ENCODE measurements at regions not wholly inside any gene's neighbourhood (a gene's known extent, or its start where the extent isn't known, plus 50 kb on each side); places are given as distances from the start of the nearest gene placed in this dataset.
"Not testable (repeated sequence)": the region's sequence is repeated elsewhere in the genome, so short reads cannot be mapped to it uniquely, and the experiment has no call there.

- ChIA-PET POLR2A (no interaction called here), CTCF (no interaction called here)
Measured at GRCh38 chr10:55203874-55204273, 402.8 kb upstream of the PCDH15 start.

GRCh38 chr10:55203319-55203718, 402.3 kb upstream of the PCDH15 start:
- ChIA-PET CTCF (no interaction called here), POLR2A (no interaction called here)

- POLR2A ChIA-PET: no interaction called here
- CTCF ChIA-PET: no interaction called here
Measured at GRCh38 chr10:55200020-55200419, 399.0 kb upstream of the PCDH15 start.

DNA sequence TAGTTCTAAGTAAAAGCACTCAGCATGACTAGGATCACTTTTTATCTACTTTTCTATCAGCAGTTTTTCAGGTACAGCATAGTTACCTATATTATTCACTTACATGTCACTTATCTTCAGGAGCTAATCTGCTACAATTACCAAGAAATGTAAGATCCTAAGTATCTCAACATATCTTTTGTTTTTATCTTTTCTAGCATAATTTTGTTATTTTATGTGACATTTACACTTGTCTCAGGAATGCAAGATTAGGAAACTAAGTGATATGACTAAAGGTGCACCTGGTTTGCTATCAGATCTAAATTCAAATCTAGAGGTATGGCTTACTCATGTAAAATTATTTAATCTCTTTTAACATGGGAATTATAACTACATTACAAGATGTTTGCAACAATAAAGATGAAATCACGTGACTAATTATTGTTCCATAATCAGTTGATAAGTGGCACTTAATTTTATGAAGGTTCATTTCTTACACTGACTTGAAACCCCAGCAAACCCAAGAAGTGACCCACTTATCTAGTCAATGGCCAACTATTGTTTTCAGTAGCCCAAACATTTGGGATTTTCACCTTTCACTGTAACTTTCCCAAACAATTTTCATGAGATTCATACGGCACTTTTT, 390.3 kb upstream of the PCDH15 start:
- POLR2A ChIA-PET: no interaction called here

DNA sequence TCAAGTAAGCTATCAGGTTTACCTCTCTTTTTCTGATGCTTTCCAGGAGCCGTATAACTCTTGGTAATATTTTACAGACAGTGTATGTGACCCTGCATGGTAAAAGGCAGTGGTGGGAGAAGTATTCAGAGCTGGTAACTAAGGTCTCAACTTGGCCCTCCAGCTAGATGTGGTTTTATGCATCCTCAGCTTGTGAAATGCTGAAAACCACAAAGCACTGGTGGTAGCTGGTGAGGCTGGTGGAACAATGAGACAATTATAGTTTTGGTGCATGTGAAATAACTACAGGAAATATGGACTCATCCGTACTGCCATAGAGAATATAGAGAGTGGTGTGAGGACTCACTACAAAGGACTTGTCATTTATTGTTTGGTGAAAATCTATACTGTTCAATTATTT, 383.0 kb upstream of the PCDH15 start:
- ChIA-PET POLR2A (no interaction called here), CTCF (no interaction called here)

More for the DNA sequence above, 390.3 kb upstream of the PCDH15 start:
- CTCF ChIA-PET: no interaction called here

DNA sequence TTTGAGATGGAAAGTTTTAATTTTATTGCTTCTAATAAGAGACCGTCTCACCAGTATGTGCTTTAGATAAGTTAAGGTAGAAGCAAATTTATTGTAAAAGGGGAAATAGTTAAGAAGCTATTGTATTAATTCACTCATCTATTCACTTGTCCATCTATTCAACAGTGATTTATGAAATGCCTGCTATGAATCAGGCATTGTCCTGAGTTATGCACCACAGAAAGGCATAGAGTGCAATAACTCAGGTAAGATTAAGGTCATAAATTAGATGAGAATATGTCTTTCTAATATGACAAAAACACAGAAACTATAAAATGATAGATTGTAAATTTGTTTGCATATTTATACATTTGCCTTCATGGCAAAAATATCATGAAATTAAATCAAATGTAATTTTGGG, 379.3 kb upstream of the PCDH15 start:
- POLR2A ChIA-PET: no interaction called here
- CTCF ChIA-PET: no interaction called here

DNA sequence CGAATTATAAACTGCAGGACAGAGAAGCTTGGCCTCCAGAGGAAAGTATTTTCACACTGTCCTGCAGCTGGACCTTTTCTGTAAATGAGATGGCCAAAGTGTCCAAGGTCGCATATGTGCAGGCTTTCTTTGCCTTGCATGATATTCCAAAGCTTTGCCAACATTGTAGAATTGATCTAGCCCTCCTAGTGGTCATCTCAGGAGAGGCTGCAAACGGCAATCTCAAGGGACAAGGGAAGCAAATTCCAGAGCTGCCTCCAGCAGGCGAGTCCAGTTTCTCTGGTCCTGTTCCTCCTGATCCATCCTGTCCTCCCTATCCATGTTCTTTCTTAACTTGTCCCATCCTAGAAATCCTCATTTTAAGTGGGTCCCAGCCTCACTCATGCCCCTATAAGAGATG, 373.4 kb upstream of the PCDH15 start:
- ChIA-PET CTCF (no interaction called here), POLR2A (no interaction called here)

DNA sequence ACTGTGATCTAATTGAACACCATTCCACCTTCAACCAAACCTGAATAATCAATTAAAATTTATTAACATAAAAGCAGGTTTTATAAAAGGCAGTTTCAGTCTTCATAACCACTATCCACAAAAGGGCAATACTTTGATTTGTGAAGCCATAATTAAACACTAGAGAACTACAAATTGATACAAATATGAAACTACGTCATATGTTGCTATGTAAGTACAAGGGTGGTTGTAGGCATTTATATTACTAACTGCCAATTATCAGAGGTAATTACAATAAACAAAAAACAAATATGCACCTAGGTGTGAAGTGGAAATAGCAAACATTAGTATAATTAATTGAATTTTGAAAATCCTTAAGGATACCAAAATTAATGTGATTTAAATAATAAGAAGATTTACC, 368.5 kb upstream of the PCDH15 start:
- ChIA-PET CTCF (no interaction called here), POLR2A (no interaction called here)

DNA sequence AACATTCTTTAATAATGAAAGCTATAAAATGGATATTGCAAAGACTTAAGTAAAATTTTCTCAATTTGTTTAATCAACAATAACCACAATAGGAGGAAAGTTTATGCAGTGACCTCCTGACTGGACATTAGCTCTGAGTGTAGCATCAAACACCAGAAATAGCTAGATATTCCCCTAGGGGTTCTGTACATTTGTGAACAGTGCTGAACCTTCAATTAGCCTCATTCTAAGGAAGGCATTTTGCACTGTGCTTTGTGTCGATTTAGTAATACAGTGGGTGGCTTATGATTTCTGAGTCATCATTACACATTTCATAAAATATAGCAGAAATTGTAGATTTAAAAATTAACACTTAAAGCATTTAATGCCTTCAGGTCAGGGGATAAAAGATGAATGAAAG, 367.3 kb upstream of the PCDH15 start:
- ChIA-PET CTCF (no interaction called here), POLR2A (no interaction called here)

DNA sequence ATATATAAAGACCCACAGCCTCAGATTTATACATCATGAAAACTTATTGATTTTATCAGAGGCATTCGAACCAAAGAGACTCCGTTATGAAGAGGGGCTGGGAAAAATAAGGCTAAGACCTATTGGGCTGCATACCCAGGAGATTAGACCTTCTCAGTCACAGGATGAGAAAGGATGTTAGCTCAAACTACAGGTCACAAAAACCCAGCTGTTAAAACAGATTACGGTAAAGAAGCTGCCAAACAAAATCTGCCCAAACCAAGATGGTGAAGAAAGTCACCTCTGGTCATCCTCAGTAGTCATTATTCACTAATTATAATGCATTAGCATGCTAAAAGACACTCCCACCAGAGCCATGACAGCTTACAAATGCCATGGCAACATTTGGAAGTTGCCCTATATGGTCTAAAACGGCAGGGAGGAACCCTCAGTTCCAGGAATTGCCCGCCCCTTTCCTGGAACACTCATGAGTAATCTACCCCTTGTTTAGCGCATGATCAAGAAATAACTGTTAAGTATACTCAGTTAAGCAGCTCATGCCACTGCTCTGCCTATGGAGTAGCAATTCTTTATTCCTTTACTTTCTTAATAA, 362.5 kb upstream of the PCDH15 start:
- CTCF ChIA-PET: no interaction called here
- POLR2A ChIA-PET: no interaction called here

DNA sequence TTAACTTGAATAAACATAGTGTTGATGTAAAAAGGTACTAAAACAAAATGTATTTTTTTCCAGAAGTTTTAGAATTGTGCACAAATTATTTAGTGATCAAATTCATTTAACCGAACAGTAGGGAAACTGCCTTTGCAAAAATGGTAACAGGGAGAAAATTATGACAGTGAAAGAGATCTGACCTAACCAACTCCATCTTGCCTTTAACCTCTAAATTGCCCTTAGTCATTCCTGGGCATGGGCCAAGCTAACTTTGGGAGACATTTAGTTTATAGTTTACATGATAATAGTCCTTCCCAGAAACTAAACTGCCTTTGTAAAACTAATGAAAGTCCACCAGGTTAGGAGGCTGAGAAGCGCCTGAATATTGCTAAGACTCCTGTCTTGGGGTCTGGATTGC, 361.3 kb upstream of the PCDH15 start:
- POLR2A ChIA-PET, CTCF ChIA-PET: not testable (repeated sequence)

DNA sequence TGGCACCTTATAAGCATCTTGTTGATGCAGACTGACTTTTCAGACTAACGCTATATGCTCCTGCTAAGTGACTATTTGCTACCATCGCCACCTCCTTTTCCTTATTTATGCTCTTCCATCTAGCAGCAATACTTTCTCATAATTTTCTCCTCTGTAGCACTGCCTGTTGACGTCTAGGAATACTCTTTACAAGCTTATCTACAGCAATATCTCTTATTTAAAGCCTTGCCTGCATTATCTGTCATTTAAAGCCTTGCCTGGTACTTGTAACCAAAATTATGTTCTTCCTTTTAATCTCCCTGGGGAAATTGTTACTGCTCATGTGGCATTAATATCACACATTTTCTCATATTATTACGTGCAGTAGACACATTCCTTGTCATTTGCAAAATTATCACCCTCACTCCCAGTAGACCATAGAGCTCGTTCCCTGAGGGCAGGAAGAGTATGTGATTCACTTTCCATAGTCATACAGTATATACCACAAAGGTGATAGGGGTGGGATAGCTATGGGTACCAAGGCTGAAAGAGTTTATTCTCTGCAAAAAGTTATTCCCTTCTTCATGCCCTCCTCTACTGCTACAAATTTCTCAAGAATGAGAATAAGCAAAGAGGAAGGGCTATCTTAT, 359.7 kb upstream of the PCDH15 start:
- CTCF ChIA-PET: no interaction called here
- POLR2A ChIA-PET: no interaction called here

DNA sequence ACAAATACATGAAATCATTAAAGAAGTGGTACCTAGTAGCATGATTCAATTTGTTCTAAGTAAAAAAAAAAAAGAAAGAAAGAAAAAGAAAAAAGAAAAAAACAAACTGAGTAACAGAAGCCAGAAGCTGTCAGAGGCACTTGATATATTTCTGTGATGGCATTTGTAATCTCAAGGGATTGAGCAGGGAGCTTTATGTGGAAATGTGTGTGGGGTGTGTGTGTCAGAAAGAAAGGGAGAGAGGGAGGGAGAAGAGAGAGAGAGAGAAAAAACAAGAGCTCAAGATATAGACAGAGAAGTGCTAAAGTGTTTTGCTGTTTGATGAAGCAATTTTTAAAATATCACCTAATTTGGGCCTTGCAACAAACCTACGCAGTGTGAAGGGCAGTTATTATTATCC, 357.6 kb upstream of the PCDH15 start:
- POLR2A ChIA-PET: no interaction called here
- CTCF ChIA-PET: no interaction called here

DNA sequence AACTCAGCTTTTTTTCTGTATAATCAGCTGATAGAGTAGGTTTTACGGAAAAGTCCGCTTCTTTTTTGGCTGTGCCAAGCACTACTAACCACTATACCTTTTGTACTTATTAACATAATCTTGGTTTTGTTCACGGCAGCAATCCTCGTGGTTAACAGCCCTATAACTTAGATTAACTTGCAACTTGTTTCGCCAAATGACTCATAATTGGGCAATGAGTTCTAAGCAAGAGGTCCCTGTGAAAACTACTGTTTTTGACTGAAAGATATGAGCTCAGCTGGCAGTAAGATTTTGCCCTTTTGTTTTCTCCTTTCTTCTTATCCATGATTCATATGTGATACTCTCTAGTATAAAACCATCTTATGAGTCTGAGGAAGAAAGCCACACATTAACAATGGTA, 345.0 kb upstream of the PCDH15 start:
- POLR2A ChIA-PET: no interaction called here
- CTCF ChIA-PET: no interaction called here

- CTCF ChIA-PET: no interaction called here
- POLR2A ChIA-PET: no interaction called here
Measured at GRCh38 chr10:55144001-55144400, 343.0 kb upstream of the PCDH15 start.

DNA sequence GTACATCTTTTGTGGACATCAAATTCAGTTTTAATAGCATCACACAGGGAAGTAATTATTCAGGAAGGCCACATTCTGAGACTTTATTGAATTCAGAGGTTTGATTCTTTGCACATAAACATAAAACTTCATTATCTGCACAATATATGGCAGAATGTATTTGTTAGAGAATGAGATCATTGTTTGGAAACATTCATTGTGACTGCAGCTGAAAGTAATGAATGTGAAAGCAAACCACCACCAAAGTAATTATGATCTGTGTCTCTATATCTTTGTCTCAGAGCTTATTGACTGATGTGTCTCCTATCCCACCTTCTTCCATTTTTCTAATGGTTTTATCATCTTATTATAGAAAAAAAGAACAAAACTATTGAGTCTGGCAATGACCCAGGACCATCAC, 340.9 kb upstream of the PCDH15 start:
- POLR2A ChIA-PET: no interaction called here
- CTCF ChIA-PET: no interaction called here

DNA sequence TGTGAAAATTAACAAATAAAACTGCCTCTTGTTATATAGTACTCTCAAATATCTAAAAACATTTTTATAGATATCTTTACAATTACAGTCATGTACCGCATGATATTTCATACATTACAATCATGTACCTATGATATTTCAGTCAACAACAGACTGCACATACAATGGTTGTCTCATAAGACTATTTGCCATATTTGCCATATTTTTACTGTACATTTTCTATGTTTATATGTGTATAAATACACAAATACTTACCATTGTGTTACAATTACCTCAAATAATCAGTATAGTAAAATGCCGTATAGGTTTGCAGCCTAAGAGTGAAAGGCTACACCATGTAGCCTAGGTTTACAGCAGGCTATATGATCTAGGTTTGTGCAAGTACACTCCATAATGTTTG, 336.0 kb upstream of the PCDH15 start:
- ChIA-PET CTCF (no interaction called here), POLR2A (no interaction called here)

DNA sequence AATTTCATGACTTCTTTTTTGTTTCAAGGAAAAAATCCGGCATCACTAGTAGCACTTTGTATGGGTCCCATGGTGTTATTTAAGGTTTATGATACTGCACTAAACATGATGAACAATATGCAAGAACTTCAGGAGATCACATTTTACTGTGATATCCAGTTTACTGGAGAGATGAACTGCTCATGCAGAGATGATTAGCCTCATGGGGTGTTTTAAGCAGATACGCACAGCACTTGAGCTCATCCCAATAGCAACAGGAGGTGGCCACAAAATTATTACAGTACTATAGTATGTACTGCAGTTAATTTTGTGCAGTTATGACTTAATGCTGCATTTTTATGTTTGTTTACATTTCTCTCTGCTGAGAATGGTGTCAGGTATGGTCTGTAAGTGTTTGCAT, 303.7 kb upstream of the PCDH15 start:
- CTCF ChIA-PET: no interaction called here

GRCh38 chr10:55098452-55098851, 297.4 kb upstream of the PCDH15 start:
- ChIA-PET POLR2A (no interaction called here), CTCF (no interaction called here)

More for the DNA sequence above, 303.7 kb upstream of the PCDH15 start:
- POLR2A ChIA-PET: no interaction called here

GRCh38 chr10:55091691-55092328, 290.8 kb upstream of the PCDH15 start:
- CTCF ChIA-PET: no interaction called here
- POLR2A ChIA-PET: no interaction called here

DNA sequence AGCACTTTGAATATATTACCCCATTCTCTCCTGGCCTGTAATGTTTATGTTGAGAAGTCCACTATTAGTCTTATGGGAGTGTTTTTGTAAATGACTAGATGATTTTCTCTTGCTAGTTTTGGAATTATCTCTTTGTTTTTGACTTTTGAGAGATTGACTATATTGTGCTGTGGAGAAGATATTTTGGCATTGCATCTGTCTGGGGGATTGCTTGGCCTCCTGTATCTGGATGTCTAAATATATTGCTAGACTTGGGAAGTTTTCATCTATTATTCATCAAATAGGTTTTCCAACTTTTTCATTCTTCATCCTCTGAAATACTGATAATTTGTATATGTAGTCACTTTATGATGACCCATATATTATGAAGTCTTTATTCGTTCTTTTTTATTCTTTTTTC, 277.1 kb upstream of the PCDH15 start:
- ChIA-PET POLR2A (no interaction called here), CTCF (no interaction called here)

DNA sequence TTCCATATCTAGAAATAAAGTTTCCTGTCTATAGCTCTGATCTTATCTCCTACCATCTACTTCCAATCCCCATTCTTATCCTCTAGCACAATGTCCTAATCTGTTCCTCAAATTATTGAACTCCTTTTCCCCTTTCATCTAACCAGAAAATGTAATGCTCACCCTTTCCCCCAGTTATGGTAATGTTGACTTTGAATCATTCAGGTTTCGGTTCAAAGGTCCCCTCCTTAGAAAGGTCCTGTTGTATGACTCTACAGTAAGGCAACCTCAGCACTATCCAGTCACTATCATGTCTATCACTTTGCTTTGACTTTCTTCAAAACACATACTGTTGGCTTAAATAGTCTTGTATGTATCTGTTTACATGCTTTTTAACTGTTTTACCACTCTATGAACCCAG, 264.2 kb upstream of the PCDH15 start:
- ChIA-PET POLR2A (no interaction called here), CTCF (no interaction called here)

Measured in activated CD8-positive, alpha-beta memory T cell treated with anti-CD3 and anti-CD28 coated beads for 36 hours (primary cell).